NCI-H1436 (cell line): ENCODE measurements at regions not wholly inside any gene's neighbourhood (a gene's known extent, or its start where the extent isn't known, plus 50 kb on each side); places are given as distances from the start of the nearest gene placed in this dataset.

Experiments used
- DNase-seq: peaks from one replicate; lab custom pipeline; 2025; lab: John Stamatoyannopoulos, UW

GRCh38 chr2:220224691-220225543 is 597.5 kb downstream of the SLC4A3 start:
- no peak for DNase-seq

GRCh38 chr2:220226076-220226475 is 598.6 kb downstream of the SLC4A3 start:
- DNase-seq = no peak

- DNase-seq = no peak
These were observed 599.1 kb downstream of the SLC4A3 start for GRCh38 chr2:220226546-220226945.

GRCh38 chr2:220227266-220227920 is 600.0 kb downstream of the SLC4A3 start:
- no peak for DNase-seq

GRCh38 chr2:220228310-220229006 is 601.0 kb downstream of the SLC4A3 start:
- DNase-seq = no peak

- DNase-seq = no peak
These were observed 613.2 kb downstream of the SLC4A3 start for GRCh38 chr2:220240641-220241040.

GRCh38 chr2:220241423-220241822 is 614.0 kb downstream of the SLC4A3 start:
- DNase-seq = no peak

GRCh38 chr2:220243571-220243970 is 616.1 kb downstream of the SLC4A3 start:
- no peak for DNase-seq

GRCh38 chr2:220246386-220246785 is 619.0 kb downstream of the SLC4A3 start:
- DNase-seq = no peak

GRCh38 chr2:220247588-220248350 is 620.3 kb downstream of the SLC4A3 start:
- DNase-seq = no peak

GRCh38 chr2:220259662-220260061 is 632.2 kb downstream of the SLC4A3 start:
- DNase-seq = no peak

- DNase-seq = no peak
These were observed 635.9 kb downstream of the SLC4A3 start for GRCh38 chr2:220263300-220263699.

GRCh38 chr2:220269367-220269766 is 641.9 kb downstream of the SLC4A3 start:
- no peak for DNase-seq

GRCh38 chr2:220270481-220271070 is 643.1 kb downstream of the SLC4A3 start:
- no peak for DNase-seq

- no peak for DNase-seq
These were observed 645.2 kb downstream of the SLC4A3 start for GRCh38 chr2:220272656-220273055.

GRCh38 chr2:220273082-220273481 is 645.7 kb downstream of the SLC4A3 start:
- no peak for DNase-seq

GRCh38 chr2:220275454-220275853 is 648.0 kb downstream of the SLC4A3 start:
- DNase-seq = no peak

- DNase-seq = no peak
These were observed 649.5 kb downstream of the SLC4A3 start for GRCh38 chr2:220276741-220277444.

GRCh38 chr2:220277445-220277975 is 650.1 kb downstream of the SLC4A3 start:
- DNase-seq = no peak

GRCh38 chr2:220278022-220278421 is 650.6 kb downstream of the SLC4A3 start:
- DNase-seq = no peak

- DNase-seq = no peak
These were observed 651.9 kb downstream of the SLC4A3 start for GRCh38 chr2:220279372-220279771.
